Endothelial cell of umbilical vein (primary cell): ENCODE measurements at regions not wholly inside any gene's neighbourhood (a gene's known extent, or its start where the extent isn't known, plus 50 kb on each side); places are given as distances from the start of the nearest gene placed in this dataset.

ENCODE experiments used
- BruUV-seq: library from RNA; stranded (reverse); fragments of 400-500 nt; replicated peaks from 2 replicates; lab custom pipeline; 2021; lab: Mats Ljungman, UMichigan
- CTCF ChIA-PET: fragments of 300-600, 350-600 bp; sonication (Branson Sonifier 250); formaldehyde crosslinking; loops from one replicate; lab custom pipeline; 2021; ENCODE audit warnings: antibody characterized with exemption, inconsistent platforms; lab: Charles Lee
- POLR2A ChIA-PET: fragments of 300-600, 350-600 bp; sonication (Branson Sonifier 250); formaldehyde crosslinking; loops from one replicate; lab custom pipeline; 2021; ENCODE audit warnings: antibody characterized with exemption, inconsistent platforms; lab: Charles Lee
- DNase-seq: peaks from one replicate; pipeline ENCODE4 v3.0.0-alpha.2; 2011; ENCODE audit warnings: low read depth, low spot score
- FAIRE-seq: peaks from 2 replicates; lab custom pipeline; 2011; peaks lifted over from hg19 to GRCh38; lab: Jason Lieb, UNC
- H2AFZ ChIP-seq: 2 replicates; pipeline ENCODE4 v1.6.0; 2012; ENCODE audit warnings: low read depth, low read length, control low read depth, inconsistent platforms
- H3K27ac ChIP-seq: 2 replicates; pipeline ENCODE4 v1.5.1; 2011; ENCODE audit warnings: low read depth, mild to moderate bottlenecking, control low read depth, low read length, moderate library complexity; ENCODE audit not compliant: insufficient read depth
- H3K27me3 ChIP-seq, 2 experiments: 2 replicates each; pipeline versions ENCODE4 v1.6.0 to v1.6.1; 2011; ENCODE audit warnings: low read length in 2 of 2, mixed read lengths in 1 of 2; ENCODE audit not compliant: control insufficient read depth in 2 of 2, insufficient read depth in 2 of 2
- H3K36me3 ChIP-seq, 2 experiments: 2 replicates in 1 of 2; 3 replicates in 1 of 2; pipeline ENCODE4 v1.5.1; 2011; ENCODE audit warnings: low read length in 2 of 2, mild to moderate bottlenecking in 1 of 2, moderate library complexity in 1 of 2; ENCODE audit not compliant: control insufficient read depth in 2 of 2, insufficient read depth in 2 of 2; ENCODE audit errors: extremely low read depth in 1 of 2
- H3K4me1 ChIP-seq: 3 replicates; pipeline ENCODE4 v1.5.1; 2011; ENCODE audit warnings: mild to moderate bottlenecking, low read length; ENCODE audit not compliant: control insufficient read depth, insufficient read depth; ENCODE audit errors: extremely low read depth
- H3K4me2 ChIP-seq: 2 replicates; pipeline ENCODE4 v1.6.1; 2011; ENCODE audit warnings: low read length, control low read depth, mixed read lengths; ENCODE audit not compliant: insufficient read depth
- H3K4me3 ChIP-seq, 3 experiments: fragments of 200-600 bp in 1 of 3; sonication (generic), shearing (Covaris generic) in 1 of 3; replicated peaks in 1 of 3; 2 replicates each; pipeline ENCODE4 v1.5.1; 2011 to 2016; ENCODE audit warnings: control low read depth in 3 of 3, low read length in 3 of 3, mild to moderate bottlenecking in 2 of 3, inconsistent platforms in 1 of 3, low read depth in 1 of 3, moderate library complexity in 1 of 3; ENCODE audit not compliant: insufficient read depth in 1 of 3
- H3K79me2 ChIP-seq: 2 replicates; pipeline ENCODE4 v1.6.0; 2012; ENCODE audit warnings: low read length, inconsistent platforms; ENCODE audit not compliant: control insufficient read depth, insufficient read depth
- H3K9ac ChIP-seq: replicated peaks from 2 replicates; pipeline ENCODE3; 2011; ENCODE audit warnings: low read length, control low read depth; ENCODE audit not compliant: insufficient read depth; ENCODE audit errors: extremely low read depth
- H3K9me1 ChIP-seq: replicated peaks from 3 replicates; pipeline ENCODE4 v1.6.0; 2011; ENCODE audit warnings: mild to moderate bottlenecking, low read length; ENCODE audit not compliant: control insufficient read depth, insufficient read depth; ENCODE audit errors: extremely low read depth
- H3K9me3 ChIP-seq: replicated peaks from 2 replicates; pipeline ENCODE4 v1.5.1; 2012; ENCODE audit warnings: low read length, inconsistent platforms; ENCODE audit not compliant: control insufficient read depth, insufficient read depth
- H4K20me1 ChIP-seq: replicated peaks from 2 replicates; pipeline ENCODE3; 2011; ENCODE audit warnings: mild to moderate bottlenecking, low read length; ENCODE audit not compliant: control insufficient read depth, insufficient read depth; ENCODE audit errors: extremely low read depth
- EZH2 ChIP-seq: IDR thresholded peaks from 2 replicates; pipeline ENCODE4 v1.6.1; 2012; ENCODE audit warnings: borderline replicate concordance, low read depth, mild to moderate bottlenecking, moderate library complexity, low read length, inconsistent platforms; ENCODE audit not compliant: severe bottlenecking
- FOS ChIP-seq: IDR thresholded peaks from 2 replicates; pipeline ENCODE4 v1.6.1; 2011; ENCODE audit warnings: mild to moderate bottlenecking, low read length, moderate library complexity, borderline replicate concordance; ENCODE audit not compliant: insufficient read depth
- GATA2 ChIP-seq: IDR thresholded peaks from 2 replicates; pipeline ENCODE4 v1.7.0; 2011; ENCODE audit warnings: low read depth, mild to moderate bottlenecking, moderate library complexity, mixed read lengths, low read length; ENCODE audit not compliant: insufficient read length, insufficient read depth
- JUN ChIP-seq: IDR thresholded peaks from 2 replicates; pipeline ENCODE4 v1.6.1; 2011; ENCODE audit warnings: borderline replicate concordance, low read depth; ENCODE audit not compliant: insufficient read length, insufficient read depth
- MAX ChIP-seq: IDR thresholded peaks from 2 replicates; pipeline ENCODE4 v1.6.1; 2011; ENCODE audit not compliant: insufficient read depth, insufficient read length
- MYC ChIP-seq: IDR thresholded peaks from one replicate; pipeline ENCODE4 v1.6.1; 2011; ENCODE audit warnings: mild to moderate bottlenecking, low read depth, low read length
- POLR2A ChIP-seq: IDR thresholded peaks from 2 replicates; pipeline ENCODE4 v1.6.1; 2012; ENCODE audit warnings: low read depth, mild to moderate bottlenecking, control low read depth, low read length
- POLR2AphosphoS5 ChIP-seq: IDR thresholded peaks from 2 replicates; pipeline ENCODE4 v1.6.1; 2012; ENCODE audit warnings: low read depth, mild to moderate bottlenecking, control low read depth, low read length, moderate library complexity; ENCODE audit not compliant: insufficient read depth
- dilution Hi-C: fragments of 300-500 bp; cut with MboI; formaldehyde crosslinking; loops from one replicate; pipeline ENCODE4 v1.15.0; 2019; ENCODE audit warnings: low sequenced_read_pairs; ENCODE audit not compliant: extremely low pct_ligation_motif_present
- intact Hi-C: fragments of 100-400 bp; cut with micrococcal nuclease; formaldehyde crosslinking; loops from one replicate; pipeline ENCODE4 v1.10.0; 2022
- TF ChIP-seq, protein P1 (sequence below), 2 donors: IDR thresholded peaks; 1 replicate in 1 of 2; 2 replicates in 1 of 2; pipeline ENCODE4 v1.5.1; 2011; ENCODE audit warnings: low read length in 2 of 2, mild to moderate bottlenecking in 2 of 2, moderate library complexity in 2 of 2, control low read depth in 1 of 2, inconsistent platforms in 1 of 2, low read depth in 1 of 2; ENCODE audit not compliant: insufficient read depth in 1 of 2; ENCODE audit errors: extremely low read depth in 1 of 2

DNA sequence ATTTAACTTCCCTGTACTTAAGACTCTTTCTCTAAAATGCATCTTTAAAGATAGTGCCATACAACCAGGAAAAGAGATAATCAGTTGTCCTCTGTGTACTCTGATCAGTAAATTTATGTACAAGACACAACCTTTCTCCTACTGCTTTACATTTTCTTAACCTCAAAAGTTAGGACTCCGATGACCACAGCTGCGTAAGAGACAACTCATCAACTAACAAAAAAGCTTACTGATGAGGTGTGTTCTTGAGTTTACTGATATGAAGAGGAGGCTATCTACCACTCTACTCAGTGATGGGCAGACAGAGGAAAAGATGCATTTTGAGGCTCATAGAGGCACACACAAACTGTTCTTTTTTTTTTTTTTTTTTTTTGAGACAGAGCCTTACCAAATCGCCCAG is 71.4 kb upstream of the HIF1A start:
- no peaks in the 10 kb centered on the region for H3K9me1 ChIP-seq
- H3K9ac ChIP-seq, result no peak overlapping the region
- dilution Hi-C loops (no loop called here), intact Hi-C loops (no loop called here)
- no peaks in the 10 kb centered on the region for H3K9me3 ChIP-seq
- BruUV-seq, result no TSS peak
- no peaks in the 10 kb centered on the region for H3K79me2 ChIP-seq
- H3K4me2 ChIP-seq, result no peak overlapping the region
- no peak for TF ChIP-seq MAX
- TF ChIP-seq EZH2, result no peak
- no peak for TF ChIP-seq FOS
- TF ChIP-seq POLR2A, result no peak
- TF ChIP-seq GATA2, result no peak
- TF ChIP-seq JUN, result no peak
- TF ChIP-seq MYC, result no peak
- TF ChIP-seq, protein P1, sequence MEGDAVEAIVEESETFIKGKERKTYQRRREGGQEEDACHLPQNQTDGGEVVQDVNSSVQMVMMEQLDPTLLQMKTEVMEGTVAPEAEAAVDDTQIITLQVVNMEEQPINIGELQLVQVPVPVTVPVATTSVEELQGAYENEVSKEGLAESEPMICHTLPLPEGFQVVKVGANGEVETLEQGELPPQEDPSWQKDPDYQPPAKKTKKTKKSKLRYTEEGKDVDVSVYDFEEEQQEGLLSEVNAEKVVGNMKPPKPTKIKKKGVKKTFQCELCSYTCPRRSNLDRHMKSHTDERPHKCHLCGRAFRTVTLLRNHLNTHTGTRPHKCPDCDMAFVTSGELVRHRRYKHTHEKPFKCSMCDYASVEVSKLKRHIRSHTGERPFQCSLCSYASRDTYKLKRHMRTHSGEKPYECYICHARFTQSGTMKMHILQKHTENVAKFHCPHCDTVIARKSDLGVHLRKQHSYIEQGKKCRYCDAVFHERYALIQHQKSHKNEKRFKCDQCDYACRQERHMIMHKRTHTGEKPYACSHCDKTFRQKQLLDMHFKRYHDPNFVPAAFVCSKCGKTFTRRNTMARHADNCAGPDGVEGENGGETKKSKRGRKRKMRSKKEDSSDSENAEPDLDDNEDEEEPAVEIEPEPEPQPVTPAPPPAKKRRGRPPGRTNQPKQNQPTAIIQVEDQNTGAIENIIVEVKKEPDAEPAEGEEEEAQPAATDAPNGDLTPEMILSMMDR (IDR thresholded peaks at IDR 0.05; ENCODE audit: extremely low read depth in 1 of 2, insufficient read depth in 1 of 2, low read depth in 1 of 2, low read length in 2 of 2), result no peak
- TF ChIP-seq POLR2AphosphoS5, result no peak
- H4K20me1 ChIP-seq, result no peaks in the 10 kb centered on the region
- H3K36me3 ChIP-seq, result no peaks in the 10 kb centered on the region
- DNase-seq (no peak), FAIRE-seq (no peak)
- peaks cover 15% of the 10 kb centered on the region for H3K4me1 ChIP-seq
- no peak overlapping the region for H3K27ac ChIP-seq
- ChIA-PET POLR2A (no interaction called here), CTCF (interaction anchor here (0.6 to 1.7 kb wide), 3 partner anchors 16 to 128 kb away, joined by 3 to 5 read pairs (median 3); no protein-coding TSS in a partner anchor)
- no peak overlapping the region for H3K4me3 ChIP-seq
- no peak overlapping the region for H2AFZ ChIP-seq
- H3K27me3 ChIP-seq, result no peaks in the 10 kb centered on the region
